HT-29 (cell line): ENCODE measurements at regions not wholly inside any gene's neighbourhood (a gene's known extent, or its start where the extent isn't known, plus 50 kb on each side); places are given as distances from the start of the nearest gene placed in this dataset.
"Not testable (repeated sequence)": the region's sequence is repeated elsewhere in the genome, so short reads cannot be mapped to it uniquely, and the experiment has no call there.

ENCODE experiments used
- DNase-seq: peaks from one replicate; pipeline ENCODE4 v3.0.0-alpha.2; 2015; ENCODE audit warnings: low spot score

DNA sequence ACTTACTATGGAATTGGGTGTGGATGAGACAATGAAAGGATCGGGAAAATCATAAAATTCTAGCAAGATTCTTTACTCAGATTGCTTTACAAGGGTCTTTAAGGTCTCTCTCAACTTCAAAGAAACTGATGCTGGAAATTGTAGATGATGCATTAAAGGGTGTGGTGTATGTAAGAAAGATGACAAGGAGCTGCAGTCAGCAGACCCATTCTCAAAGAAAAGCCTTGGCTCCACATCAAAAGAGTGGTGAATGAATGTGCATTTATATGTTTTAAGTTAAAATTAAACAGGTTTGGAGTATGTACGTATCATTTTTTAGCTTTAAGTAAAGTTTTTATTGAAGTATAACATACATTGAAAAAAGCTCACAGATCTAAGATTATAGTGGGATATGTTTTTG lies 194.5 kb downstream of the C12orf75 start:
- DNase-seq: no peak

DNA sequence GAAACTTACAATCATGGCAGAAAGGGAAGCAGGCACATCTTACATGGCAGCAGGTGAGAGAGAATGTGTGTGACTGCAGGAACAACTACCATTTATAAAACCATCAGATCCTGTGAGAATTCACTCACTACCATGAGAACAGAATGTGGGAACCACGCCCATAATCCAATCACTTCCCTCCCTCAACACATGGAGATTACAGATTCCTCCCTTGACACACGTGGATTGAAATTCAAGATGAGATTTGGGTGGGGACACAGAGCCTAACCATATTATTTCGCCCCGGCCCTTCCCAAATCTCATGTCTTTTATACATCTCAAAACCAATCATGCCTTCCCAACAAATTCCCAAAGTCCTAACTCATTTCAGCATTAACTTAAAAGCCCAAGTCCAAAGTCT lies 203.6 kb downstream of the C12orf75 start:
- no peak for DNase-seq

DNA sequence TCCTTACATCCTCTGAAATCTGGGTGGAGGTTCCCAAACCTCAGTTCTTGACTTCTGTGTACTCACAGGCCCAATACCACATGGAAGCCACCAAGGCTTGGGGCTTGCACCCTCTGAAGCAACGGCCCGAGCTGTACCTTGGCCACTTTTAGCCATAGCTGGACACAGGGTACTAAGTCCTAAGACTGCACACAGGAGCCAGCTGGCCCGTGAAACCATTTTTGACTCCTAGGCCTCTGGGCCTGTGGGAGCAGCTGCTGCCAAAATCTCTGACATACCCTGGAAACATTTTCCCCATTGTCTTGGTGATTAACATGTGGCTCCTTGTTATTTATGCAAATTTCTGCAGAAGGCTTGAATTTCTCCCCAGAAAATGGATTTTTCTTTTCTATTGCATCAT lies 204.5 kb downstream of the C12orf75 start:
- not testable (repeated sequence) for DNase-seq

DNA sequence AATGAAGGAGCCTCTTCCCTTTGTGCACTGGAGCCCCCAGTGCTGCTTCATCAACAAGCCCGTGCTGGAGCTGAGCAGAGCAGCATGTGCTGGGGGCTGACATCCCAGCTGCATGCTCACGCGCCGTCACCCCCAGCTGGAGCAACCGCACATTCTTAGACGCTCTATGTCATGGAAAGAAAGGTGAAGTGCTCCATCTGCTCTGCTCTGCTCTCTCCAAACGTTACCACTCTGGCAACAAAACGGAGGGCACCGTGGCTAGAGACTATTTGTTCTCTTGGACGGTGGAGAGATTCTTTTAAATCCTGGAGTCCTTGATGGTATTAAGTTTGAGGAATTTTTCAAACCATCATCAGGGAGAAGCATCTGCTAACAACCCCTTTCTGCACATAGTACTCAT lies 208.4 kb downstream of the C12orf75 start:
- DNase-seq: no peak

DNA sequence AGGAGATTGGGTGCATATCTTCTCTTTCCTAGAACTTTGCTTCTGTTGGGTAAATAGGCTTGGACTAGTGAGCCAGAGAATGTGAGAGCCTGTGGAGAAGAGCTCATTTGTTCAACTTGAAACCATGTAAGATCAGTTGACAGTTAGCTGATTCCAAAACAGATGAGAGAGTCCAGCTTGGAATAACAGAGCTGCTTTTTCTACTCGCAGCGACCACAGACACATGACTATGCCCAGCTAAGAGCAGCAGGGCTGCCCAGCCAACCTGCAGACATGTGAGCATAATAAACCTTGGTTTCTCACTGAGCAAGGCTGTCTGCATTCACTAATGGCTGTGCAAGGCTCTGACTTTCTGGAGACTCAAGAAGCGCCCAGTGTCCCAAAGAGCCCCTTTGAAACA lies 209.2 kb downstream of the C12orf75 start:
- no peak for DNase-seq

DNA sequence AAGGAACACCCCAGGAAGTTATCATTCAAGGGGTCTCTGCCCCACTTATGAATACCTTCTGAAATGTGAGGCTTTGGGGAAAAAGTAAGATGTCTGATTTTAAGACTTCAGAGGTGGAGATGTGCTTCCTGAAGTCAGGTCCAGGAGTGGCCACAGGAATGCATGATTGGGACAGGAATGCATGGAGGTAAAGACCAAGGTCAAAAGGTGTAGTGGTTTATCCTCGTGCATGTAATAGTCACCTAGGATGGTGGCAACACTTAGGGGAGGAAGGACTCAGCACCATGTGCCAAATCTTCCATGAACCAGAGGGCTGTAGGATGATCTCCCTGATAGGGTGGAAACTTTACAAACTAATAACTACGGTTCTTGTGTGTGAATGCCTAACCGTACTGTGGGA lies 217.3 kb downstream of the C12orf75 start:
- no peak for DNase-seq

DNA sequence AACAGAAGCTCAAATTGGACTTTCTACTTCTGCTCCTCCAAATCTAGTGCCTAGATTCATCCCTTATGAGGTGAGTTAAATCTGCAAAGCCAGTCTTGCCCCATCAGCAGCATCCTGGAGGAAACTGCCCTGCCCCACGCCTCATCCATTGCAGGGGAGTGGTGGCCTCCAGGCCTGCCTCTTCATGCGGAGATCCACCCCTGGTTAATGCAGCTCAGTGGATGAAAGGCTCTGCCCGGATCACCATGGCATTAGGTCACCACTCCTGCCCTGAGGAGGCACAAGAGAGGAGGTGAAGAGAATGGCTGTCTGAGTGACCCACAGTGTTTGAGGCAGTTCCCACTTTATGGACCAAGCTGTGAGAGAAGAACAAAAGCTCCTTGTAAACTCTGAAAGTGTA lies 218.1 kb downstream of the C12orf75 start:
- DNase-seq: no peak

DNA sequence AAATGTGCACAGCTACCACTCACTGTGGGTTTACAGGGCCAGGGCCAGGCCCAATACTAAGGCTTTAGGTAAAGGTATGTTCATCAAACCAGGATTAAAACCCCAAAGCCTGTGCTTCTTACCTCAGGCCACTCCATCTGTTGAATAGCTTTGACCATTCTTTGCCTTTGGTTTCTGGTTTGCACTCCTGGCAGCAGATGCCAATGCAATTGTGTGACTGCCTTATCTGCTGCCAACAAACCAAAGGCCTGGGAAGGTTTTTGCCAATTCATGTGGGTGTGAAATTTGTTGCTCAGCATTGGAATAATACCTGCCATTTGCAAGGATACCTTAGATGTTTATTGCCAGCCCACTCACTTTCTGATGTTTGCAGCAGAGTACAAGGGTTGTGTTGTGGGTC lies 221.6 kb downstream of the C12orf75 start:
- DNase-seq: no peak

DNA sequence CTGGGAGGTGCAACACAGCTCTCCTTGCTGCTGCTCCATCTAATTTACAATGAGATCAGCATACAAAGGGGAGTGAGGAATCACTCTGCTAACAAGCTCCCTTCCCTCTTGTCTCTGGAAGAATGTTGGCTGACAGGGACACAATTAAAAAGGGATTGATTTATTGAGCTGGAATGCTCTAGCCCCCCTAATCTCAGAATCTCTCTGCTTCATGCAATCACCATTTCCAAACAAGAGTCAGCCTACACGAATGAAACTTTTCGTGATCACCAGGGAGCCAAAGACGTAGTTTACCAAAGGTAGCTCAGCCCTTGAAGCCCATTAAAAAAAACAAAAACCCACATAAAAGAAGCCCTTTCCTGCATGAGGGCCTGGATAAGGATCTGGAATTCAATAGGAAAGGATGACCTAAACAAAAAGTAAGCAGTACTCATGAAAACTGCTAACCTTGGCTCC lies 223.8 kb downstream of the C12orf75 start:
- DNase-seq: no peak

DNA sequence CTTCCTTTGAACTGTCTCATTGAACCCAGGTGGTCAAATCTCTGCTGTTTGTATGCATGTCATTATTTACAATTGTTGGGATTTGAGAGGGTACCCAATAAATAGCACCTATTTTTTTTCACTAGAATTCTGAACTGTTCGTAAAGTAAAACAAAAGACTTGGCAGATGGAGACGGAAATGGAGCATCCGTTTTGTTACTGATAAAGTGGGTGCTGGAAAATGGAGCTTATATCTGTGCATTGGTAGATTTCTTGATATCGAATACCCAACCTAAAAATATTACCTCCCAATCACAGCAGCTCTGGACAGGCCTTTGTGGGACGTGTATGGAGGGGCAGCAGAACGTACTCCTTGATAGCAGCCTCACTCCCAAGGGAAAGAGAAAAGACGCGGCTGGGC lies 224.4 kb downstream of the C12orf75 start:
- DNase-seq: no peak

DNA sequence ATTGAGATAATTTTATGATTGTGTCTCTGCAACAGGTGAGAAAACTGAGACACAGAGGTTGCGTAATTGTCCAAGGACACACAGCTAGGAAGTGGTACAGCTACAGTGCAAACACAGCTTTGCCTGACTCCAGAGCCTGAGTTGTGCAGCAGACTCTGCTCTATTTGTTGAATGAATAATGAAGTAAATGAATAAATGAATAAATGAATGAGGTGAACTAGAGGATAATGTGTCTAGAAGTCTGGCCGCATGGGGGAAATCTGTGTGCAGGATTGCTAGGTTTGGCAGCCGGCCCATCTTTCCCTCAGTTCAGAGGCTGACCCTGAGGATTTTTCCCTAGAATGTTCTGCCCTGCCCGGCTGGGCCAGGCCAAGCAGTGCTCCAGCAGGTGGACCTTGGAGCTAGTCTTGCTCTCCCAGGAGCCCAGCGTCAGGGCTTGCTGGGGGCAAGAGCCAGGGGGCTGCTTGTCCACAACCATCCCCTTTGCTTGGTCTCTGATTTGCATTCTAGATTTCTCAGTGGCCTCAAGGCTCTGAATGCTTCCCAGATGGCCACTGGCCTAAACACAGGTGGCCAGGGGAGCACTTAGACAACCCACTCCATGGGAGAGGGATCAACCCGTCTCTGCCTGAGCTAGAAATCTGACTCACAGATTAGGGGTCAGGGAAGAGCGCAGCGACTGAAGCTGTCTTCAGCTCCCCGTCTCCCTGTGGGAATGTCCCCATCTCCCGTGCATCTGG lies 225.2 kb downstream of the C12orf75 start:
- no peak for DNase-seq

DNA sequence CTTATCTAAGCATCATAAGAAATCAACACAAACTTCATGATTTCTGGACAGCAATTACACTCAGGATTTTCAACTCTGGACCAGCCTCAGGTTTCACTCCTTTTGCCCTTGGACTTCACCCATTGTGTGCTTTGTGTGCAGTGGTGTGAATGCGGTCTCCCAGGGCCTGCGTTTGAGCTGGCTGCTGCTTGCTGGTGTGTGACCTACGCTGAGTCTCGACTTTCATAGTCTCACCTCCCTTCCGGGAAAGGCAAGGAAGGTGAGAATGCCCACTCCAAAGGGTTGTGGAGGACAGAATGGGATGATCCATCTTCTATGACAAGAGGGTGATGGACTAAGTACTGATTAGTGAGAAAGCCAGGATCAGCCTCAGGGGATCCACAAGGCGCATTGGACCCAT lies 228.8 kb downstream of the C12orf75 start:
- DNase-seq: no peak

DNA sequence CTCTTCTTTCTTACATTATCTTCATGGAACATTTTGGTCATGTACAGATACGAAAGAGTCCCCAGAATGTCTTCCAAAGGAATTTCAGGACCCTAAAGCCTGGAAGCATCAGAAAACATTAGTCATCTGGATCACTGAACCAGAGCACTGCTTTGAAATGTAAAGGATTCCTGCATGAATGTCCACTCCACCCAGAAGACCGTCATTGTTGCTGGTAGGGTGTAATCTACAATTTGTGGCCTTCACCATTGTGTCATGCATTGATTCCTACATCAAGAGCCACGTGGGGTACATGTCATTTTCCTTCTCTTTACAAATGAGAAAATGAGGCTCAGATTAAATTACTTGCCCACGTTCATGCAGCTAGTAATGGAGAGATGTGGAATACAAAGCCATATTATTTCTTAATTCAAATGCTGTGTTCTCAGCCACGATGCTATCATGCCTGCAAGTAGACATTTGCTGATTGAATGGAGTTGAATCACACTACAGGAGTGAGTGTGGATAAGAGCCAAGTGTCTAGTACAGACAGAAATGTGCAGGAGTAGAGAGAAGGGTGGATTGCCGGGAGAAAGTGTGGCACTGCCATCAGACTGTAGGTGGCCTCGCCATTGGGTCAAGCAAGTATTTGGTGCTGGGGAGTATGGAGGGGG lies 231.2 kb downstream of the C12orf75 start:
- DNase-seq: no peak

DNA sequence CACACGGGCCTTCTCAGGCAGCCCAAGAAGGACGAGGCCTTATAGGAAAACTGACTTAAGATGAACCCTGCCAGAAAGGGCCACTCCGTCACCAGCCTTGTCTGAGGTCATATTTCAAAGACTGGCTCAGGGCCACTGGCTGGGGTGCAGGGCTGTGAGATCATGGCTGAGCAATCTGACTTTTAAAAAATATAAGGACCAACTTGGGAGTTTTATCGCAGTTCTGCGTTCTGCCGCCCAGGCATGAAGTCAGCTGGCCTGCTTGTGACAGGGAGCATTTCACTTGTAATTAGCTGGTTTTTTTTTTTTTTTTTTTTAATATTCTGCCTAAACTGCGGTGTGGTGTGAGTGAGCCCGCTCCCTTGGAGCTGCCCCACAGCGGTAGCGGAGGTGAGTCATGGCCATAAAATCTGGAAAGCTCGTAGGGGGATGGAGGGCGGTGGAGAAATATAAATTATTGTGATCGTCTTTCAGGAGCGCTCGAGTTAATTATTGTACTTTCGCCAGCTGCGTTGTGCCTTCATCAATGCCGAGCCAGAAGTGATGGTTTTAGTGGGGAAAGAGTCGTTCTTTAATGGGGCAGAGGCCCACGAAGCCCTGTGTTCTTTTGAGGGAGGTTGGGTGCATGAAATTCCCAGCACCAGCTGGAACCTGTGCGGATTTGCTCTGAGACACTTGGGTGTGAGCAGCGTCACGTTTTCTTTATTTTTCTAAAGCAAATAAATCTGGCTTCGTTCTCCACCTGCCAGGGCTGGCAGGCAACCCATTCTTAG lies 231.9 kb downstream of the C12orf75 start:
- DNase-seq: peak; percentile 74

DNA sequence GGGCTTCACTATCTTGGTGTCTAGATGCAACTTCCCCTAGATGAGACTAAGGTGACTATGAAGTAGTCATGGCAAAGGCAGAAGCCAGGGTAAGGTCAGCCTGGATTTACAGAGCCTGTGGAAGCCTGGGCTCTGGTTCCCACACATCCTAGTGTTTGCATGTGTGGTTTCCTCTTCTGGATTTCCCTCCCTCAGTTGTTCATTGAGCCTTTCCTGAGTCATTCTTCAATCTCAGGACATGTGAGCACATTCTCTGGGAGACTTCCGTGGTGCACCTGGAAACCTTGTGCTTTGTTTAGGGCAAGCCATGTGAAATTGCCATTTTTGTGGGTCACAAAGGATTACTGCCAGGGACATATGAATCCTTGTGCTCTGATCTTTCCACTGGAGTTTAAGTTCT lies 236.6 kb downstream of the C12orf75 start:
- no peak for DNase-seq

DNA sequence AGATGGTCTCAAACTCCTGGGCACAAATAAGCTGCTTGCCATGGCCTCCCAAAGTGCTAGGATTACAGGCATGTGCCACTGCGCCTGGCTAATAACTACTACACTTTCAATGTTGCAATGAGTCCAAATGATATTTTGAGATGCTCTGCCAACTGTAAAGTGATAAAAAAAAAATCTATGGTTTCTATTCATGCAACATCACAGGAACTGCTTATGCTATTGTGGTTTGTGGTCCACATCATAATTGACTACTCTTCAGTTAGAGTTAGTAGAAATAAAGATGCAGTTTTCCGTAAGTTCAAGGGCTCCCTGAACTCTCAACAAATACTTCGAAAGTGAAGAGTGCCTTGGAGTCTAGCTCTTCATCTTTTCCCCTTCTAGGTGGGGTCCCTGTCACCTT lies 239.4 kb downstream of the C12orf75 start:
- no peak for DNase-seq

DNA sequence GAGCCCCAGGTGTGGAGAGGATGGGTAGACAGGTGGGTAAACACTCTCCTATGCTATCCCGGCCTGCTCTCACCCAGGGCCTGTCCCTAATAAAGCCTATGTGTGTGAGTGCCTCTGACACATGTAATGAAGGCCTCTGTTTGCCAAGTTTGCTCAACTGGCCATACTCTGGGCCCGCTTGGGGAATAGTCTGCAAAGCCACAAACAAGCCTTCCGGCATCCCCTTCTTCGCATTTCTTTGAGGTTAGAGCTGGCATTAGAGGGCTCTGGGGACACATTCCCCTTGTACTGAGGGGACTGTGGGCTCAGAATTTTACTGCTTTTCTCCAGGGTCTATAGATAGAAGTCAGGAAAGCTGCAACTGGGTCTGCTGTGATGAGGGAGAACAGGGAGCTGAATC lies 240.5 kb downstream of the C12orf75 start:
- DNase-seq: no peak

DNA sequence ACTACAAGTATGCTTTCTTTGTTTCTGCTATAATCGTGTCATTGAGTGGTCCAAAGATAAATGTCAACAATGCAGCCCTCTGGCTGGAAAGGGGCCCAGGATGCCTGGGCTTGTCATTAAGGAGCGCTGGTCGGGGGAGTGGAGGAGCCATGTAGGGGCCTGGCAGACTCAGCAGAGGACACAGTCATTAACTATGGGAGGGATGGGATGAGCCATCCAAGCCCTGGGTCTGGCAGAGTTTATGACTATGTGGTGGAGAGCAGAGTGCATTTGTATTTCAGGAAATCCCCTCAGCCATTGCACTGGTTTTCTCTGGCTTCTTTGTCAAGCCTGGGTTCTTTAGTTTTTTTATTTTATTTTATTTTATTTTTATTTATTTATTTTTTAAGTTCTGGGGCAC lies 243.1 kb downstream of the C12orf75 start:
- DNase-seq: no peak

DNA sequence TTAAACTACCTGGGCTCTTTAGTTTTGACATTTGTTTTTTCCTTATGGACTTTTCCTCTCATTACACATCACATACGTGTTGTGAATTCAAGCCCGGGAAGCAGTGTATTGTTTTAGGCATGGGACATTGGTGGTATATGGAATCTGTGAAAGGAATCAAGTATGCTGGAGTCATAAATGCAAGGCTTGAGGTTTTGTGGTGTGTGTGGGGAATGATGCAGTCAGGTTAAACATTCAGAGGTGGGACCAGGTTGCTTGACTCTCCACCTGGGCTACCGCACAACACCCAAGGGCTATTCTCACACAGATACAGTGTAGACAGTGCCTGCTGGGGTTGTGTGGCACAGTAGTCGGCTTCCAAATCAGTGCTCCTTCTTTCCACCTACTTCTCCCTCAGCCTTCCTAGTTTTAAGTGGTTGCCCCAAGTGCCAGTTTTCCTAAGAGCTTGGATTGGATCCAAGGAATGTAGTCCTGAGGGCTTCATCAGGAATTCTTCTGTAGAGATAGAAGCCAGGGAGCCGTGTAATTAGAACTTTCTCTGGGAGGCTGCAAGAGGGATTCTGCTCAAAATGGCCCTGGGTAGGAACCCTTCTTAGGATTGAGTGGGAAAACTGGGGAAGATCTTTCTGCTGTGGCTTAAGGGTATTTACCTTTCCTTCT lies 243.7 kb downstream of the C12orf75 start:
- no peak for DNase-seq

DNA sequence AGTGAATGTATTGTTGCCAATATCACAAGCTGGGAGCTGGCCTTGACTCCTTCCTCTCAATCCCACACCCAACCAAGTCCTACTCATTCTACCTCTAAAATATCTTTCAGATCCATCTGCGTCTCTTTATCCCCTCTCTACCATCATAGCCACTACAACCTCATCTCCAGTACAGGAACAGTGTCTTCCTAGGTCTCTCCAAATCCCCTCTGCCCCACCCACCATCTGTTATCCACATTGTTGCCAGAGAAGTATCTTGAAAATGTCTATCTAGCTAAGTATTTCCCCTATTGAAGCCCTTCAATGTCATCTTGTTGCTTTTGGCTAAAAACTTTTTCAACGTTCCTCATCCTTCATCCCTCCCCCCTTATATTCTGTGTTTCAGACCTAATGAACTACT lies 244.7 kb downstream of the C12orf75 start:
- DNase-seq: no peak

DNA sequence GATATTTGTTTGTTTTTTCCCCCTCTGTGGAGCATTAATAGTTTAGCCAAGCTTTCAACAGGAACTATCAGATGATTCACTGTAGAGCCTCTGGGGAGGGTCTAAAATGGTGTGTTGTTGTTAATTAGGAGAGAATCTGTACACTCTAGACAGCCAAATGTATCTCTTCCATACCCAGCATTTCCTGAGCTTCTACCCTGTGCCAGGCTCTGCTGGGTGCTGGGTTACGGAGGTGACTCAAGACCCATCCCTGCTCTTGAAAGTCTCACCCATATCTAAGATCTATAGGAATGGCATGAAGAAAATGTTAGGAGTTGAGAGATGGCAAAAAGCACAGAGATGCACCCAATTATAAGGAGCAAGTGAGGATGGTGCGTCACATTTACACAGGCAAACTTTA lies 245.8 kb downstream of the C12orf75 start:
- no peak for DNase-seq

DNA sequence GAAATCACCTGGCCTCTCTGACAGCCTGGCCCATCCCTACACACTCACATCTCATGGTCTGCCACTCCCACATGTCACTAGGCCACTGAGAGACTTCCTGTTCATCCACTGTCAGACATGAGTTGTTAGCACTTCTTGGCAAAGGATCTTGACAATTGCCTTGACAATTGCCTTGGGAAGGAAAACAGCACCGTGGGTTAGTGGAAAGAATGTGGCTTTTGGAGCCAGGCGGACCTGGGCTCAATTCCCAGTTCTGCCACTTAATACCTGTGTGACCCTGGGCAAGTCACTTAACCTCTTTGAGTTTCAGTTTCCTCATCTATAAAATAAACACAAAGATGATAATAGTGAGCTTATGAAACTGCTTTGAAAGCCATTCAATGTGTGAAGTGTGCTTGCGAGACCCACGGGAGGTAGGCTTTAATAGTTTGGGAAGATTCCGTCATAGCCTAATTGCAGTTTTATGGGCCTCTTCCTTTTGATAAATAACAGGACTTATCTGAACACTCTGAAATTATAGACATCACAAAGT lies 250.4 kb downstream of the C12orf75 start:
- DNase-seq: no peak
